B cell (primary cell): ENCODE measurements at regions not wholly inside any gene's neighbourhood (a gene's known extent, or its start where the extent isn't known, plus 50 kb on each side); places are given as distances from the start of the nearest gene placed in this dataset.

Experiments used
- ATAC-seq: fragments of 200-7000 bp; cut with Tn5 transposase; one replicate; pipeline ENCODE4 v1.10.0; 2021; ENCODE audit warnings: low read depth, mild to moderate bottlenecking, moderate number of reproducible peaks, moderate library complexity
- CTCF ChIA-PET: fragments of 350-600 bp; sonication (Branson Sonifier 250); formaldehyde crosslinking; loops from one replicate; lab custom pipeline; 2021; ENCODE audit warnings: antibody characterized with exemption, inconsistent platforms; lab: Charles Lee
- POLR2A ChIA-PET: fragments of 350-600 bp; sonication (Branson Sonifier 250); formaldehyde crosslinking; loops from one replicate; lab custom pipeline; 2021; ENCODE audit warnings: antibody characterized with exemption; lab: Charles Lee
- DNase-seq: peaks from one replicate; pipeline ENCODE4 v3.0.0; 2013
- H2AFZ ChIP-seq: 2 replicates; pipeline ENCODE4 v1.6.1; 2012; ENCODE audit warnings: mild to moderate bottlenecking, low read depth, low read length; ENCODE audit not compliant: insufficient read depth, poor library complexity, severe bottlenecking
- H3K27ac ChIP-seq, 2 donors: 1 replicate in 1 of 2; 2 replicates in 1 of 2; pipeline ENCODE4 v1.5.1; 2012 to 2013; ENCODE audit warnings: low read length in 2 of 2, mild to moderate bottlenecking in 2 of 2, moderate library complexity in 1 of 2
- H3K27me3 ChIP-seq, 4 experiments: fragments of 200-600 bp in 1 of 4; sonication (generic) in 1 of 4; replicated peaks in 1 of 4; 1 replicate in 2 of 4; 2 replicates in 2 of 4; pipeline versions ENCODE4 v1.6.1 to v1.7.0; 2013 to 2016; ENCODE audit warnings: low read length in 3 of 4, mild to moderate bottlenecking in 2 of 4, mixed read lengths in 1 of 4, moderate library complexity in 1 of 4; ENCODE audit not compliant: insufficient read depth in 4 of 4, control insufficient read depth in 3 of 4; ENCODE audit errors: control extremely low read depth in 1 of 4
- H3K36me3 ChIP-seq, 2 experiments: replicated peaks in 1 of 2; 1 replicate in 1 of 2; 2 replicates in 1 of 2; pipeline versions ENCODE4 v1.6.1 to v1.7.1; 2013; ENCODE audit warnings: low read length in 1 of 2; ENCODE audit not compliant: insufficient read depth in 2 of 2, control insufficient read depth in 1 of 2; ENCODE audit errors: control extremely low read depth in 1 of 2, extremely low read depth in 1 of 2
- H3K4me1 ChIP-seq, 2 donors: fragments of 200-600 bp in 1 of 2; sonication (generic) in 1 of 2; 1 replicate in 1 of 2; 2 replicates in 1 of 2; pipeline versions ENCODE4 v1.5.1 to v1.6.1; 2013 to 2017; ENCODE audit warnings: low read length in 2 of 2; ENCODE audit not compliant: control insufficient read depth in 2 of 2, insufficient read depth in 2 of 2
- H3K4me2 ChIP-seq: replicated peaks from 2 replicates; pipeline ENCODE3; 2012; ENCODE audit warnings: mild to moderate bottlenecking, low read depth, low read length; ENCODE audit not compliant: poor library complexity, severe bottlenecking
- H3K4me3 ChIP-seq, 5 experiments: fragments of 200-600 bp in 1 of 5; sonication (generic) in 1 of 5; 1 replicate in 3 of 5; 2 replicates in 2 of 5; pipeline versions ENCODE4 v1.5.1 to v1.7.0; 2011 to 2016; ENCODE audit warnings: low read length in 4 of 5, mild to moderate bottlenecking in 4 of 5, low read depth in 2 of 5, control low read depth in 1 of 5, moderate library complexity in 1 of 5; ENCODE audit not compliant: insufficient read depth in 1 of 5; ENCODE audit errors: control extremely low read depth in 1 of 5, extremely low read depth in 1 of 5
- H3K79me2 ChIP-seq: fragments of 200-600 bp; sonication (generic); one replicate; pipeline ENCODE4 v1.6.0; 2016; ENCODE audit warnings: low read length; ENCODE audit not compliant: control insufficient read depth, insufficient read depth
- H3K9ac ChIP-seq: fragments of 200-600 bp; sonication (generic); 2 replicates; pipeline ENCODE4 v1.6.1; 2017; ENCODE audit warnings: mild to moderate bottlenecking, low read length, moderate library complexity
- H3K9me3 ChIP-seq, 3 donors: one replicate each; pipeline versions ENCODE4 v1.6.1 to v1.7.1; 2013; ENCODE audit warnings: low read length in 2 of 3; ENCODE audit not compliant: control insufficient read depth in 2 of 3, insufficient read depth in 1 of 3; ENCODE audit errors: control extremely low read depth in 1 of 3
- H4K20me1 ChIP-seq: 2 replicates; pipeline ENCODE4 v1.6.0; 2012; ENCODE audit warnings: mild to moderate bottlenecking, low read length; ENCODE audit not compliant: insufficient read depth, control insufficient read depth, poor library complexity, severe bottlenecking
- H3K27ac Mint-ChIP-seq: one replicate; pipeline ENCODE4 v1.8.0; 2021; ENCODE audit warnings: mixed read lengths
- H3K27me3 Mint-ChIP-seq: one replicate; pipeline ENCODE4 v1.8.0; 2021; ENCODE audit warnings: mixed read lengths
- H3K4me1 Mint-ChIP-seq: one replicate; pipeline ENCODE4 v1.8.0; 2021; ENCODE audit warnings: mixed read lengths
- H3K4me3 Mint-ChIP-seq: one replicate; pipeline ENCODE4 v1.8.0; 2021; ENCODE audit warnings: mixed read lengths
- H3K9me3 Mint-ChIP-seq: one replicate; pipeline ENCODE4 v1.8.0; 2022; ENCODE audit warnings: mixed read lengths; ENCODE audit not compliant: insufficient read depth
- CTCF ChIP-seq: fragments of 200-600 bp; IDR thresholded peaks from one replicate; pipeline ENCODE4 v1.8.0; 2022; ENCODE audit warnings: antibody characterized with exemption, mild to moderate bottlenecking
- EZH2 ChIP-seq: IDR thresholded peaks from 2 replicates; pipeline ENCODE4 v1.6.1; 2012; ENCODE audit warnings: borderline replicate concordance, low read depth, mild to moderate bottlenecking, moderate library complexity, low read length; ENCODE audit not compliant: insufficient read depth, poor library complexity, severe bottlenecking
- WGBS: methylation state at CpG from one replicate; pipeline ENCODE4 v1.1.5; 2013; ENCODE audit warnings: missing lambda C conversion rate; ENCODE audit not compliant: insufficient coverage; 5-methylcytosine and 5-hydroxymethylcytosine counted together
- intact Hi-C: fragments of 100-400 bp; cut with micrococcal nuclease; formaldehyde crosslinking; loops from one replicate; pipeline ENCODE4 v1.10.0; 2022

GRCh38 chr3:191543018-191543417 is 82.1 kb downstream of the PYDC2 start:
- no peaks in the 10 kb centered on the region for H3K36me3 ChIP-seq
- no peaks in the 10 kb centered on the region for H3K9me3 ChIP-seq
- H4K20me1 ChIP-seq: no peaks in the 10 kb centered on the region
- no peak overlapping the region for H3K4me2 ChIP-seq
- POLR2A ChIA-PET: no interaction called here
- no peak overlapping the region for H3K27ac Mint-ChIP-seq
- intact Hi-C loops: no loop called here
- CTCF ChIA-PET: no interaction called here
- no peak overlapping the region for H3K27ac ChIP-seq
- no peaks in the 10 kb centered on the region for H3K79me2 ChIP-seq
- H3K4me1 Mint-ChIP-seq: no peaks in the 10 kb centered on the region
- H3K4me3 Mint-ChIP-seq: no peak overlapping the region
- H2AFZ ChIP-seq: no peak overlapping the region
- H3K9ac ChIP-seq: no peak overlapping the region
- H3K4me3 ChIP-seq: no peak overlapping the region
- TF ChIP-seq EZH2: no peak
- no peak for TF ChIP-seq CTCF
- no peaks in the 10 kb centered on the region for H3K27me3 Mint-ChIP-seq
- H3K9me3 Mint-ChIP-seq: peaks cover 3% of the 10 kb centered on the region
- H3K4me1 ChIP-seq: no peaks in the 10 kb centered on the region
- WGBS: no CpG with 5 or more reads among the region's 1 CpG
- DNase-seq (no peak), ATAC-seq (no peak)
- no peaks in the 10 kb centered on the region for H3K27me3 ChIP-seq

- intact Hi-C loops: no loop called here
- H3K4me1 Mint-ChIP-seq: no peaks in the 10 kb centered on the region
- no peak overlapping the region for H3K9ac ChIP-seq
- no peak overlapping the region for H3K4me3 ChIP-seq
- no peaks in the 10 kb centered on the region for H3K36me3 ChIP-seq
- H3K27me3 ChIP-seq: no peaks in the 10 kb centered on the region
- no peak overlapping the region for H2AFZ ChIP-seq
- H3K79me2 ChIP-seq: no peaks in the 10 kb centered on the region
- TF ChIP-seq EZH2: no peak
- TF ChIP-seq CTCF: no peak
- CTCF ChIA-PET: no interaction called here
- no peak overlapping the region for H3K27ac Mint-ChIP-seq
- H3K4me3 Mint-ChIP-seq: no peak overlapping the region
- H3K27me3 Mint-ChIP-seq: no peaks in the 10 kb centered on the region
- H3K4me1 ChIP-seq: no peaks in the 10 kb centered on the region
- H3K27ac ChIP-seq: no peak overlapping the region
- ATAC-seq (no peak), DNase-seq (no peak)
- no peaks in the 10 kb centered on the region for H4K20me1 ChIP-seq
- no peak overlapping the region for H3K4me2 ChIP-seq
- H3K9me3 ChIP-seq: peaks cover 0 to 3% (median 0%) of the 10 kb centered on the region in 3 donors
- H3K9me3 Mint-ChIP-seq: peaks cover 5% of the 10 kb centered on the region
- WGBS: no CpG with 5 or more reads among the region's 4 CpGs
- POLR2A ChIA-PET: no interaction called here
These were observed 82.9 kb downstream of the PYDC2 start for GRCh38 chr3:191543897-191544296.
